Kasumi-1 (cell line): ENCODE measurements at regions not wholly inside any gene's neighbourhood (a gene's known extent, or its start where the extent isn't known, plus 50 kb on each side); places are given as distances from the start of the nearest gene placed in this dataset.

Experiments
- DNase-seq, 2 experiments: peaks; one replicate each; lab custom pipeline; 2025; lab: John Stamatoyannopoulos, UW

GRCh38 chr4:117801756-117802155 lies 232.5 kb upstream of the NDST3 start:
- no peak for DNase-seq

- DNase-seq, result no peak
Observed at GRCh38 chr4:117811731-117812130, 222.6 kb upstream of the NDST3 start.

GRCh38 chr4:117814277-117815246 lies 219.7 kb upstream of the NDST3 start:
- no peak for DNase-seq

- peak; percentile 8 to 28 for DNase-seq
Observed at GRCh38 chr4:117817301-117817700, 217.0 kb upstream of the NDST3 start.

DNA sequence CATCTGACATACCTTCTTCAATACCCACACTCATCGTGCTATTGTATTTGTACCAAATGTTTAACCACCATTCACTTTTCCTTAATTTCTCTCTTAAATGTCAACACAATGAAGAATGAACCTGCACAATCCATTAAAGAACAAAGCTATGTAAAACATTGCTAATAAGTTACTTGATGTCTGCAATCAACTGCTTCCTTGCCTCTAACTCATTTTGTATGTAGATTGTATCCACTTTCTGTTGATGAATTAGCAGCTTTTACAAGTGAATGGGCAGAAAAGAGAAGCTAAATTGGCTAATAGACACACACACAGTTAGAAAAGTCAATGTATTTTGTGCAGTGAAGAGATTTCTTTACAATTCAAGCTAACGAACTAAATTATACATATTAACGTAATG lies 212.5 kb upstream of the NDST3 start:
- no peak for DNase-seq

- no peak for DNase-seq
Observed at GRCh38 chr4:117823388-117823787, 210.9 kb upstream of the NDST3 start.

DNA sequence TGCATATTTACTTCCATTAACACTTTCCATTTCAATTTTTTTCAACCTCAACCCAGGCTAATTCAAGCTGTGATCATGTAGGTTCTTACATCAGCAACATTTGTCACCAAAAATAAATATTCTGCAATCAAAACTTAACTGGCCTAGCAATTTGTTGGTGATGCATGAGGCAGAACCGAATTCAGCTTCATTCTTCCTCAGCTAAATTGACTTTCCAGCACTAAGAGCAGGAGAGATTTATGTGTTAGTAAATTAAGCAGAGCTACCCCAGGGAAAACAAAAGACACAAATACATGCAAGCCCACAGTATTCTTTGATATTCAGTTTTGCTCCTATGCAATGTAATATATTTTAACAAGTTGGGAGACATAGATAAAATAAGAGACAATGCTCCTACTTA lies 208.7 kb upstream of the NDST3 start:
- DNase-seq, result no peak

DNA sequence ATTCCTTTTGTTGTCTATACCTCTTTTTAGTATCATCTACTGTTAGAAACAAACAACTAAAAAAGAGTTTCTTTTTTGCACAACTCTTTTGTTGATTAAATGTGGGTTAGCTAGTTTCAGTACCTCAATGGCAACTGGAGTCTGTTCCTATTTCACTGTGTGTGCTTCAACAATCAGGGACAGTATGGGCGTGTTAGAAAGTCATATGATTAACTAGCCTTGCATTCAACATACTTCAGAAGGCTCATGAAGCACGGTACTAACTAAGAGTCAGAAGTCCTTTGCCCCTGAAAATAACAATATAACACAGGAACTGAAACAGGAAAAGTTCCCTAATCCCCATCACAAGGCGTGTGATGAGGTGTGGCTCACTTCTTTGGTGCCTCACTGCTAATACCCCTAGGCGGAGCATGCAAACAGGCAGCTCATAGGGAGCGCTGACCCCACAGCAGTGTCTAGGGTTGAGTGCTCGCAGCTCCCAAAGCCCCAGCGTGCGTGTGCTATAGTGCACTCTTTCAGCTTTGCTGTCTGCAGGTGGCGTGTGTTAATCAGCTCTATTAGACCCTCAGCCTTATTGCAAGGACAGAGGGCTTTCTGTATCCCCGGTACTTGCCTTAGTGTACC lies 203.1 kb upstream of the NDST3 start:
- no peak for DNase-seq

- no peak for DNase-seq
Observed at GRCh38 chr4:117835566-117835965, 198.7 kb upstream of the NDST3 start.

DNA sequence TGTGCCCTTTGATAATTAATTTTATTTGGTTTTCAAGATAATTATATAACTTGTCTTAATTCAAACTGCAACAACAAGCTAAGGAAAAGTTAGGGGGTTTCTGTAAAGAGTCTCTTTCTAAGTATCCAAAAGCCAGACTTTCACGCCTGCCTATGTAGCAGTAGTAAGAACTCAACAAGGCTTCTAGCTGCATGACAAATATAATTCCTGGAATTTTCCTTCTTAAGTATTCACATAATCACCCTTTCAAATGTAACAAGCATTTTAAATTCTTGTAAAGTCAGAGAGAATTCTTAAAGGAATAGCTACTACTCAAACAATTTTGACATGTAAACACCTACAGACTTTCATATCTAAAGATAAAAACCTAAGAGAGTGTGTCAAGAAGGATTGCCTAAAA lies 189.7 kb upstream of the NDST3 start:
- no peak for DNase-seq

GRCh38 chr4:117845270-117845669 lies 189.0 kb upstream of the NDST3 start:
- no peak for DNase-seq

- no peak for DNase-seq
Observed at GRCh38 chr4:117847849-117848248, 186.4 kb upstream of the NDST3 start.

DNA sequence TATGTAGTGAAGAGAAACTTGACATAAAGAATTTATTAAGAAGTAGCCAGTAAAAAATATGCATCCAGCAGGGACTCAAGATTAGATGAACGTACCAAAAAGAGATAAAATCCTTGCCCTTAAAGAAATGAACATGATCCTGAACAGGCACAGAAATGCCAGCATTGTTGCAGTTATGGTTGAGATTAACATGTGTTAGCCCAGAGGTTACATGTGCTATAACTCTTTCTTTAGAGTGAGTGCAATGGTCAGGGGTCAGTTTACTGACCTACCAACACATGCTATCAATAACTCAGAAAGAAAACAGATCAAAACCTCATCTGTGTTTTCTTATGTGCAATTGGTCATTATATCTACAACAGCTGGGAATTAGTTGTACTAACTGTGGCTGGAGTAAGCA lies 166.1 kb upstream of the NDST3 start:
- no peak for DNase-seq

DNA sequence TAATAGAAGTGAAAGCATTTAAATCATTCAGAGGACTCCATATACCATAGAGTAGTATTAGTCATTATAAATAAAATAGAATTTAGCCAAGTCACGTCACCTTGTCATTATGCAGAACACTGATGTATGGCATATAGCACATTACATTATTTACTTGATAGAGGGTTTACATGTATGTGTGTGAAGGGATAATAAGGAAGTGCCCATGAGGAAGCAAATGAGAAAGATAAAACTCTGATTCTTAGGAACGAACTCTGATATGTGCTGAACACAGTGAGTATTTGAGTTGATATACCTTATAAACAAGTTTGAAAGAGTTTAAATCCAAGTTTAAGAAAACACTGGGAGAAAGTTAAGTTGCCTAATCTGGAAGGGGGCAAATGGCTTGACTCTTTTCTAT lies 160.5 kb upstream of the NDST3 start:
- DNase-seq, result no peak

DNA sequence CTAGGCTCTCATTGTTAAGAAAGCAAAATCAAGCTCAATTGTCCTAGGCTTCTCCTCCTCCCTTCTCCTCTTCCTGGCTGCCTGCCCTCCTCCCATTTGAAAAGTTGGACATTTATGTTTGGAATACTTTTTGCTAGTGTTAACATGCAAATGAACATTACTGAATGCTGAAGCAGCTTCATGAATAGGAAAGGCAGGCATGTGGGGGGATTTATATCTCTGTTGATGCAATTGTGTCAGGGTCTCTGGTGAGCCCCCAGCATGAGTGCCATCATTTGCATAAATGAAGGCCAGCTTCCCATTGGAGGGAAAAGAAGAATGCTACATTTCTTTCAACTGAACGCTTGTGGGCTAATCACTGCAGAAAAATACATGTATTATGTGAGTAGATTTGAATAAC lies 160.1 kb upstream of the NDST3 start:
- DNase-seq, result no peak

DNA sequence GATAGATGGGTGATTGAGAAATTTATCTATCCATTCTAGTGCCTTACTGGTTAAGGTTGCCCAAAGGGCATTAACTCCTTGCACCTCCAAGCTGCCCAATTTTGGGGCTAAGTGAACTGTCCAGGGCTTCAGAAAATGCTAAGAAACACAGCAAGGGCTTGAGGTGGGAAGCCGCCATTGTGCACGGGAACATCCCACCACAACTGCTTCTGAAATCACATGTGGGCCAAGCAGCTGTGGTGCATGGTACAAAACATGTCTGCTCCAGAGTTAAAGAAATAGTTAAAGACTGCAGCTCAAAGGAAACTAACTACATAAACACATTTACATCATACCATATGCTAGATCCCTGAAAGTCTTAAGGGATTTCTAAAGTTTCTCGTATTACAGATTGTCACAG lies 144.3 kb upstream of the NDST3 start:
- DNase-seq, result no peak

DNA sequence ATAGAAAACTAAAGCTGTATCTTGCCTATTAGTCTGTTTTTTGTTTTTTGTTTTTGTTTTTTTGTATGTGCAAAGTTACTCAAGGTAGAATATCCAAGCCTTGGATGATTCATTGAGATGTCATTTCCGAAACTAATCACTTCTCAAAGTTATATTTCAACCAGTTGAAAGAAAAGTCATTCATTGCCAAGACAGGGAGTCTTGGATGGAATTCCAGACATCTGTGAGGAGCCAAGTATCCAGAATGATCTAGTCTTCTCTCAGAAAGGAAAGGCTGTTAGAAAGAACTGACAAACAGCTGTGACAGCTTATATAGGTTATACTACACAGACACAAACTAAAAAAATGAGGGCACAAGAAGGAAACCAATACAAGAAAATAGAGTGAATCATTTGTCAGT lies 141.1 kb upstream of the NDST3 start:
- DNase-seq, result no peak

DNA sequence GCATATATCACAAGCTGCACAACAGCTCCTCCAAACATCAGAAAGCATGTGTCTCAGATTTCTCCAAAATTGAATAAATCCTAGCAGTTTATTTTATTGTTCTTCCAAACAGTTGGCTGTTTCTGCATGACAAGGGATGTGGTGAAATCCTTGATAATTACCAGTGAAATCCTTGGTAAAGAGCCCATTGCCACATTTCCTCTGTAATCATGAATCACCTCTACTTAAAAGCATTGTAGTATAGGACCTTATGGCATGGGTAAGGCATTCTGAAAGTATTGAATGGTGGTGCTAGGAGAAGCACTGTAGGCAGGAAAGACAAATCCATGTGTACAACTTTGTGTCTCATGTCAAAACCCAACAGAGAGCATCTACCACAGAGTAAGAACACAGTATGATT lies 135.8 kb upstream of the NDST3 start:
- no peak for DNase-seq

GRCh38 chr4:117900832-117901231 lies 133.5 kb upstream of the NDST3 start:
- no peak for DNase-seq

DNA sequence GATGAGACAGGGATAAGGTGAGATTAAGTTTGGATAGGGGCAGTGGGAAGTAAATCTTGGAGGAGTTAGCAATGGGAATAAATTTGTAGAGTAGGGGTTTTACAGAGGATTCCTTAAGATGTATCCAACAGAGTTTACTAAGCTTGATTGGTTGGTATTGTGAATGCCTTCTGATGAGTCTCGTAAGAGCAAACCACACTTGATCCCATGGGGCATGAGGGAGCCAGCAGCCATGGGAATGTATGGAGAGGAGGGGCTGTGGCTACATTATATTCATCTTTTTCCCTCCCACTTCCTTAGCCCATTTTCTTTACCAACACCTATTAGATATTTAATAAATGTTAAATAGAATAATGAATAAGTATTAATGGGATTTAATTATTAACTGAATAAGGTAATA lies 126.6 kb upstream of the NDST3 start:
- DNase-seq, result no peak

GRCh38 chr4:117908306-117909207 lies 125.7 kb upstream of the NDST3 start:
- DNase-seq, result no peak

- DNase-seq, result no peak
Observed at GRCh38 chr4:117916728-117917127, 117.6 kb upstream of the NDST3 start.
